K562 (cell line): ENCODE measurements at regions not wholly inside any gene's neighbourhood (a gene's known extent, or its start where the extent isn't known, plus 50 kb on each side); places are given as distances from the start of the nearest gene placed in this dataset.

Source experiments
- ATAC-seq: fragments of 200-7000 bp; cut with Tn5 transposase; 3 replicates; pipeline ENCODE4 v1.9.1; 2020; ENCODE audit warnings: moderate library complexity
- BruUV-seq: library from RNA; stranded (reverse); fragments of 400-500 nt; replicated peaks from 2 replicates; lab custom pipeline; 2021; lab: Mats Ljungman, UMichigan
- CTCF ChIA-PET: fragments of 300-600 bp; formaldehyde crosslinking; extraction: SDS; loops from one replicate; lab custom pipeline; 2021; ENCODE audit warnings: low intra/inter-chr PET ratio; lab: Yijun Ruan, JAX
- POLR2A ChIA-PET: fragments of 300-600, 350-650 bp; sonication (Branson Sonifier 250); formaldehyde crosslinking; extraction: SDS; loops from one replicate; lab custom pipeline; 2021; ENCODE audit warnings: antibody characterized with exemption, inconsistent platforms; lab: Yijun Ruan, JAX
- DNase-seq, 4 experiments: peaks; one replicate each; pipeline versions ENCODE4 v3.0.0 to v3.0.0-alpha.2; 2011 to 2018; ENCODE audit warnings: low spot score in 3 of 4, mixed read lengths in 3 of 4; ENCODE audit errors: extremely low read depth in 1 of 4
- FAIRE-seq: peaks from 2 replicates; lab custom pipeline; 2011; peaks lifted over from hg19 to GRCh38; lab: Jason Lieb, UNC
- H2AFZ ChIP-seq: 2 replicates; pipeline ENCODE4 v1.6.0; 2011; ENCODE audit warnings: low read depth, low read length, control low read depth, inconsistent platforms
- H3K27ac ChIP-seq: fragments of 200-600 bp; 3 replicates; pipeline ENCODE4 v1.8.0; 2011; ENCODE audit warnings: low read depth, mild to moderate bottlenecking, control low read depth, inconsistent platforms, low read length, moderate library complexity, mixed read lengths; ENCODE audit errors: extremely low read depth
- H3K27me3 ChIP-seq, 2 experiments: fragments of 300-600 bp in 1 of 2; 2 replicates in 1 of 2; 3 replicates in 1 of 2; pipeline versions ENCODE4 v1.6.0 to v1.8.0; 2011; ENCODE audit warnings: inconsistent platforms in 2 of 2, low read length in 2 of 2, mild to moderate bottlenecking in 1 of 2, mixed read lengths in 1 of 2, moderate library complexity in 1 of 2; ENCODE audit not compliant: control insufficient read depth in 2 of 2, insufficient read depth in 2 of 2
- H3K36me3 ChIP-seq: fragments of 300-600 bp; 3 replicates; pipeline ENCODE4 v1.8.0; 2011; ENCODE audit warnings: mild to moderate bottlenecking, low read length, inconsistent platforms; ENCODE audit not compliant: control insufficient read depth, insufficient read depth
- H3K4me1 ChIP-seq, 2 experiments: fragments of 200-600 bp in 1 of 2; replicated peaks in 1 of 2; 2 replicates in 1 of 2; 3 replicates in 1 of 2; pipeline versions ENCODE4 v1.5.1 to v1.8.0; 2011; ENCODE audit warnings: inconsistent platforms in 2 of 2, low read length in 2 of 2, mild to moderate bottlenecking in 1 of 2, mixed read lengths in 1 of 2, moderate library complexity in 1 of 2; ENCODE audit not compliant: control insufficient read depth in 2 of 2, insufficient read depth in 2 of 2
- H3K4me2 ChIP-seq: 2 replicates; pipeline ENCODE4 v1.6.1; 2011; ENCODE audit warnings: low read length, control low read depth, inconsistent platforms, mixed read lengths; ENCODE audit not compliant: insufficient read depth
- H3K4me3 ChIP-seq: fragments of 200-600 bp; sonication (generic), shearing (Covaris generic); 2 replicates; pipeline ENCODE4 v1.5.1; 2016; ENCODE audit warnings: control low read depth, inconsistent platforms
- H3K79me2 ChIP-seq: fragments of 200-600 bp; 3 replicates; pipeline ENCODE4 v1.8.0; 2011; ENCODE audit warnings: low read length, inconsistent platforms; ENCODE audit not compliant: control insufficient read depth, insufficient read depth
- H3K9ac ChIP-seq, 2 experiments: 2 replicates each; pipeline versions ENCODE4 v1.6.0 to v1.6.1; 2011; ENCODE audit warnings: low read depth in 2 of 2, low read length in 2 of 2, control low read depth in 1 of 2, inconsistent platforms in 1 of 2, mild to moderate bottlenecking in 1 of 2, mixed read lengths in 1 of 2; ENCODE audit not compliant: insufficient read depth in 1 of 2
- H3K9me1 ChIP-seq: one replicate; pipeline ENCODE4 v1.6.0; 2011; ENCODE audit warnings: inconsistent platforms, mild to moderate bottlenecking, low read length, moderate library complexity; ENCODE audit not compliant: control insufficient read depth, insufficient read depth
- H3K9me3 ChIP-seq: replicated peaks from 2 replicates; pipeline ENCODE4 v1.5.1; 2011; ENCODE audit warnings: low read depth, low read length, inconsistent platforms; ENCODE audit not compliant: control insufficient read depth, insufficient read depth
- H4K20me1 ChIP-seq: replicated peaks from 2 replicates; pipeline ENCODE4 v1.6.1; 2011; ENCODE audit warnings: low read length, inconsistent platforms, mixed read lengths; ENCODE audit not compliant: control insufficient read depth, insufficient read depth
- ATF4 ChIP-seq: fragments of 450-650 bp; formaldehyde crosslinking; IDR thresholded peaks from 2 replicates; pipeline ENCODE4 v1.4.0; 2022; ENCODE audit warnings: mild to moderate bottlenecking, moderate library complexity
- CBFA2T2 ChIP-seq: fragments of 450-650 bp; conservative IDR thresholded peaks from 2 replicates; pipeline ENCODE4 v1.6.1; 2017; ENCODE audit warnings: mild to moderate bottlenecking
- CREB1 ChIP-seq, 2 experiments: sonication (generic) in 1 of 2; formaldehyde crosslinking in 1 of 2; IDR thresholded peaks; 2 replicates each; pipeline versions ENCODE4 v1.6.1 to v1.8.0; 2012 to 2022; ENCODE audit warnings: inconsistent platforms in 1 of 2, mild to moderate bottlenecking in 1 of 2, missing genetic modification reagents in 1 of 2, moderate library complexity in 1 of 2
- CREB5 ChIP-seq: fragments of 250-450 bp; sonication (Bioruptor Pico); IDR thresholded peaks from 2 replicates; pipeline ENCODE4 v1.5.0; 2020; ENCODE audit warnings: mild to moderate bottlenecking
- DLX4 ChIP-seq: fragments of 250-450 bp; sonication (Bioruptor Pico); IDR thresholded peaks from 2 replicates; pipeline ENCODE4 v1.6.1; 2021; ENCODE audit warnings: mild to moderate bottlenecking
- ETV5 ChIP-seq: sonication (generic); formaldehyde crosslinking; IDR thresholded peaks from 2 replicates; pipeline ENCODE4 v1.4.0; 2020; ENCODE audit warnings: low read depth, mild to moderate bottlenecking, missing genetic modification reagents
- EWSR1 ChIP-seq: fragments of 450-650 bp; IDR thresholded peaks from 2 replicates; pipeline ENCODE4 v1.6.1; 2018; ENCODE audit warnings: borderline replicate concordance, mild to moderate bottlenecking, low read depth, moderate library complexity; ENCODE audit not compliant: partially characterized antibody
- KAT2B ChIP-seq: IDR thresholded peaks from one replicate; pipeline ENCODE4 v1.6.1; 2012; ENCODE audit warnings: low read depth, mild to moderate bottlenecking, control low read depth, inconsistent platforms, low read length, moderate library complexity
- RCOR1 ChIP-seq, 2 experiments: IDR thresholded peaks; 2 replicates each; pipeline ENCODE4 v1.6.1; 2012; ENCODE audit warnings: low read depth in 2 of 2, low read length in 2 of 2, borderline replicate concordance in 1 of 2, improper control_type of control experiment in 1 of 2
- WGBS: fragments of 100-300 bp; shearing (Covaris generic); methylation state at CpG from one replicate; pipeline ENCODE4 v1.1.6; 2016; ENCODE audit warnings: low coverage, mixed read lengths; ENCODE audit not compliant: insufficient coverage; ENCODE audit errors: missing lambda C conversion rate; 5-methylcytosine and 5-hydroxymethylcytosine counted together
- in situ Hi-C: fragments of 300-500 bp; cut with MboI; formaldehyde crosslinking; loops from 4 replicates; pipeline ENCODE4 v1.15.0; 2018; ENCODE audit warnings: inconsistent platforms, mixed read lengths
- intact Hi-C: fragments of 100-400 bp; cut with micrococcal nuclease; formaldehyde crosslinking; loops from 2 replicates; pipeline ENCODE4 v1.14.2; 2022
- TF ChIP-seq, protein P1 (sequence below): conservative IDR thresholded peaks from 2 replicates; pipeline ENCODE4 v1.6.1; 2011; ENCODE audit warnings: low read depth, mild to moderate bottlenecking, low read length; ENCODE audit not compliant: control insufficient read depth
- TF ChIP-seq, protein P2 (sequence below): fragments of 450-650 bp; IDR thresholded peaks from one replicate; pipeline ENCODE4 v1.6.1; 2018; ENCODE audit warnings: mild to moderate bottlenecking, moderate library complexity; ENCODE audit not compliant: partially characterized antibody
- TF ChIP-seq, protein P3 (sequence below): sonication (generic); formaldehyde crosslinking; IDR thresholded peaks from 2 replicates; pipeline ENCODE4 v1.8.0; 2022; ENCODE audit warnings: missing genetic modification reagents, mild to moderate bottlenecking, borderline replicate concordance
- TF ChIP-seq, protein P4 (sequence below), 2 experiments: fragments of 250-450 bp in 1 of 2; fragments of 450-650 bp in 1 of 2; sonication (Bioruptor Pico) in 1 of 2; IDR thresholded peaks; 2 replicates each; pipeline versions ENCODE4 v1.6.1 to v1.8.0; 2016 to 2021; ENCODE audit warnings: mild to moderate bottlenecking in 2 of 2, moderate library complexity in 2 of 2, missing compliant biosample characterization in 1 of 2, missing genetic modification characterization in 1 of 2

- in situ Hi-C loops: no loop called here
These were observed 480.8 kb downstream of the XIRP2 start for GRCh38 chr2:167369083-167369482.

More at GRCh38 chr2:167369083-167369482, 480.8 kb downstream of the XIRP2 start:
- FAIRE-seq: no peak
- no peak overlapping the region for H3K27ac ChIP-seq
- H4K20me1 ChIP-seq: no peaks in the 10 kb centered on the region
- no peak overlapping the region for H3K4me2 ChIP-seq
- no peaks in the 10 kb centered on the region for H3K79me2 ChIP-seq
- 0% methylated on average over 1 of the region's 1 CpG for WGBS
- no peak overlapping the region for H3K4me3 ChIP-seq
- no peaks in the 10 kb centered on the region for H3K4me1 ChIP-seq
- BruUV-seq: no TSS peak
- no peak for ATAC-seq
- POLR2A ChIA-PET: no interaction called here
- H3K9me3 ChIP-seq: no peaks in the 10 kb centered on the region
- TF ChIP-seq EWSR1 (no peak), CREB1 (IDR thresholded peaks at IDR 0.05) (no peak), CREB1 (CRISPR knock-in tag; IDR thresholded peaks at IDR 0.05) (no peak), RCOR1 (IDR thresholded peaks at IDR 0.05; ENCODE audit: borderline replicate concordance in 1 of 2, low read depth in 2 of 2, low read length in 2 of 2) (no peak), CBFA2T2 (no peak), ATF4 (CRISPR knock-in tag) (no peak), ETV5 (CRISPR knock-in tag) (no peak), CREB5 (CRISPR knock-in tag) (no peak), KAT2B (no peak), DLX4 (CRISPR knock-in tag) (no peak)
- TF ChIP-seq, protein P1, sequence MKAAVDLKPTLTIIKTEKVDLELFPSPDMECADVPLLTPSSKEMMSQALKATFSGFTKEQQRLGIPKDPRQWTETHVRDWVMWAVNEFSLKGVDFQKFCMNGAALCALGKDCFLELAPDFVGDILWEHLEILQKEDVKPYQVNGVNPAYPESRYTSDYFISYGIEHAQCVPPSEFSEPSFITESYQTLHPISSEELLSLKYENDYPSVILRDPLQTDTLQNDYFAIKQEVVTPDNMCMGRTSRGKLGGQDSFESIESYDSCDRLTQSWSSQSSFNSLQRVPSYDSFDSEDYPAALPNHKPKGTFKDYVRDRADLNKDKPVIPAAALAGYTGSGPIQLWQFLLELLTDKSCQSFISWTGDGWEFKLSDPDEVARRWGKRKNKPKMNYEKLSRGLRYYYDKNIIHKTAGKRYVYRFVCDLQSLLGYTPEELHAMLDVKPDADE: no peak
- TF ChIP-seq, protein P2, sequence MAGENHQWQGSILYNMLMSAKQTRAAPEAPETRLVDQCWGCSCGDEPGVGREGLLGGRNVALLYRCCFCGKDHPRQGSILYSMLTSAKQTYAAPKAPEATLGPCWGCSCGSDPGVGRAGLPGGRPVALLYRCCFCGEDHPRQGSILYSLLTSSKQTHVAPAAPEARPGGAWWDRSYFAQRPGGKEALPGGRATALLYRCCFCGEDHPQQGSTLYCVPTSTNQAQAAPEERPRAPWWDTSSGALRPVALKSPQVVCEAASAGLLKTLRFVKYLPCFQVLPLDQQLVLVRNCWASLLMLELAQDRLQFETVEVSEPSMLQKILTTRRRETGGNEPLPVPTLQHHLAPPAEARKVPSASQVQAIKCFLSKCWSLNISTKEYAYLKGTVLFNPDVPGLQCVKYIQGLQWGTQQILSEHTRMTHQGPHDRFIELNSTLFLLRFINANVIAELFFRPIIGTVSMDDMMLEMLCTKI: no peak
- TF ChIP-seq, protein P3, sequence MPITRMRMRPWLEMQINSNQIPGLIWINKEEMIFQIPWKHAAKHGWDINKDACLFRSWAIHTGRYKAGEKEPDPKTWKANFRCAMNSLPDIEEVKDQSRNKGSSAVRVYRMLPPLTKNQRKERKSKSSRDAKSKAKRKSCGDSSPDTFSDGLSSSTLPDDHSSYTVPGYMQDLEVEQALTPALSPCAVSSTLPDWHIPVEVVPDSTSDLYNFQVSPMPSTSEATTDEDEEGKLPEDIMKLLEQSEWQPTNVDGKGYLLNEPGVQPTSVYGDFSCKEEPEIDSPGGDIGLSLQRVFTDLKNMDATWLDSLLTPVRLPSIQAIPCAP (CRISPR knock-in tag): no peak
- TF ChIP-seq, protein P4, sequence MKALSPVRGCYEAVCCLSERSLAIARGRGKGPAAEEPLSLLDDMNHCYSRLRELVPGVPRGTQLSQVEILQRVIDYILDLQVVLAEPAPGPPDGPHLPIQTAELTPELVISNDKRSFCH (CRISPR knock-in tag; IDR thresholded peaks at IDR 0.05): no peak
- TF ChIP-seq, protein P4 (tag; IDR thresholded peaks at IDR 0.05): no peak
- H3K27me3 ChIP-seq: no peaks in the 10 kb centered on the region
- no peak for DNase-seq
- CTCF ChIA-PET: no interaction called here
- no peaks in the 10 kb centered on the region for H3K36me3 ChIP-seq
- no peak overlapping the region for H2AFZ ChIP-seq
- no peak overlapping the region for H3K9ac ChIP-seq
- H3K9me1 ChIP-seq: no peaks in the 10 kb centered on the region
- intact Hi-C loops: no loop called here
